Neural progenitor cell (in vitro differentiated cells): ENCODE measurements at regions not wholly inside any gene's neighbourhood (a gene's known extent, or its start where the extent isn't known, plus 50 kb on each side); places are given as distances from the start of the nearest gene placed in this dataset.

Experiments used
- CTCF ChIP-seq: fragments of 200-600 bp; sonication (generic); IDR thresholded peaks from 2 replicates; pipeline ENCODE4 v1.5.1; 2017; ENCODE audit warnings: antibody characterized with exemption, mild to moderate bottlenecking
- EZH2 ChIP-seq: fragments of 200-600 bp; sonication (generic); IDR thresholded peaks from 2 replicates; pipeline ENCODE4 v1.6.1; 2017; ENCODE audit warnings: antibody characterized with exemption, mild to moderate bottlenecking, moderate library complexity
- EZH2phosphoT487 ChIP-seq: fragments of 200-600 bp; sonication (generic); IDR thresholded peaks from 2 replicates; pipeline ENCODE4 v1.6.1; 2017; ENCODE audit warnings: antibody characterized with exemption

- no peak for TF ChIP-seq CTCF
- no peak for TF ChIP-seq EZH2
- no peak for TF ChIP-seq EZH2phosphoT487
These were observed 75.5 kb upstream of the HMGCLL1 start for GRCh38 chr6:55654445-55654844.
